SK-N-SH (cell line): ENCODE measurements at regions not wholly inside any gene's neighbourhood (a gene's known extent, or its start where the extent isn't known, plus 50 kb on each side); places are given as distances from the start of the nearest gene placed in this dataset.

ENCODE experiments used
- CTCF ChIA-PET: fragments of 300-600, 350-600 bp; formaldehyde crosslinking; extraction: SDS; loops from one replicate; lab custom pipeline; 2021; lab: Yijun Ruan, JAX
- POLR2A ChIA-PET: fragments of 350-600 bp; sonication (Branson Sonifier 250); formaldehyde crosslinking; extraction: SDS; loops from one replicate; lab custom pipeline; 2020; ENCODE audit warnings: antibody characterized with exemption, inconsistent platforms; lab: Yijun Ruan, JAX
- DNase-seq: peaks from one replicate; pipeline ENCODE4 v3.0.0; 2012
- H2AFZ ChIP-seq: fragments of 200-600 bp; sonication (generic); 2 replicates; pipeline ENCODE4 v1.8.1; 2016; ENCODE audit warnings: antibody characterized with exemption, mild to moderate bottlenecking, low read depth
- H3F3A ChIP-seq: fragments of 200-600 bp; sonication (generic); replicated peaks from 2 replicates; pipeline ENCODE3; 2016; ENCODE audit warnings: antibody characterized with exemption, mild to moderate bottlenecking; ENCODE audit not compliant: insufficient read depth
- H3K27ac ChIP-seq, 2 experiments: fragments of 200-500 bp in 1 of 2; fragments of 200-600 bp in 1 of 2; sonication (Bioruptor generic) in 1 of 2; sonication (generic), shearing (Covaris generic) in 1 of 2; 2 replicates each; pipeline versions ENCODE4 v1.5.1 to v1.6.1; 2014 to 2016; ENCODE audit warnings: low read depth in 2 of 2, inconsistent platforms in 1 of 2, low read length in 1 of 2, mild to moderate bottlenecking in 1 of 2, mixed read lengths in 1 of 2
- H3K27me3 ChIP-seq: fragments of 200-600 bp; sonication (generic), shearing (Covaris generic); 2 replicates; pipeline ENCODE4 v1.6.1; 2016; ENCODE audit warnings: mixed run types; ENCODE audit not compliant: insufficient read depth
- H3K36me3 ChIP-seq, 2 experiments: fragments of 200-500 bp in 1 of 2; fragments of 200-600 bp in 1 of 2; sonication (Bioruptor generic) in 1 of 2; sonication (generic) in 1 of 2; replicated peaks in 1 of 2; 2 replicates each; pipeline versions ENCODE3 to v1.5.1; 2014 to 2016; ENCODE audit warnings: low read length in 1 of 2, mild to moderate bottlenecking in 1 of 2; ENCODE audit not compliant: insufficient read depth in 2 of 2, control insufficient read depth in 1 of 2
- H3K4me1 ChIP-seq, 2 experiments: fragments of 200-500 bp in 1 of 2; fragments of 200-600 bp in 1 of 2; sonication (Bioruptor generic) in 1 of 2; sonication (generic), shearing (Covaris generic) in 1 of 2; 2 replicates each; pipeline versions ENCODE4 v1.5.1 to v1.6.1; 2014 to 2016; ENCODE audit warnings: low read depth in 1 of 2, low read length in 1 of 2, mixed run types in 1 of 2; ENCODE audit not compliant: insufficient read depth in 2 of 2, control insufficient read depth in 1 of 2
- H3K4me2 ChIP-seq: fragments of 200-600 bp; sonication (generic), shearing (Covaris generic); 2 replicates; pipeline ENCODE4 v1.6.1; 2017; ENCODE audit warnings: mixed run types
- H3K4me3 ChIP-seq, 2 experiments: fragments of 200-500 bp in 1 of 2; fragments of 200-600 bp in 1 of 2; sonication (Bioruptor generic) in 1 of 2; sonication (generic), shearing (Covaris generic) in 1 of 2; 2 replicates each; pipeline versions ENCODE4 v1.5.1 to v1.8.1; 2014 to 2016; ENCODE audit warnings: low read depth in 2 of 2, inconsistent platforms in 1 of 2, low read length in 1 of 2, mild to moderate bottlenecking in 1 of 2, mixed read lengths in 1 of 2, moderate library complexity in 1 of 2
- H3K79me2 ChIP-seq: fragments of 200-600 bp; sonication (generic); 2 replicates; pipeline ENCODE4 v1.8.1; 2017; ENCODE audit warnings: mild to moderate bottlenecking; ENCODE audit not compliant: insufficient read depth
- H3K9ac ChIP-seq: fragments of 200-600 bp; sonication (generic); 2 replicates; pipeline ENCODE4 v1.6.1; 2017; ENCODE audit warnings: mixed run types
- H3K9me2 ChIP-seq: fragments of 200-600 bp; sonication (generic); 2 replicates; pipeline ENCODE4 v1.6.1; 2017; ENCODE audit warnings: mixed run types
- H3K9me3 ChIP-seq: fragments of 200-600 bp; sonication (generic); 2 replicates; pipeline ENCODE4 v1.6.1; 2017; ENCODE audit warnings: mixed run types, mild to moderate bottlenecking, moderate library complexity
- H4K20me1 ChIP-seq: fragments of 200-600 bp; sonication (generic); 2 replicates; pipeline ENCODE4 v1.6.1; 2017; ENCODE audit warnings: mild to moderate bottlenecking, mixed run types; ENCODE audit not compliant: insufficient read depth
- MAX ChIP-seq: IDR thresholded peaks from 2 replicates; pipeline ENCODE4 v1.4.0; 2012; ENCODE audit warnings: low read depth
- PBX3 ChIP-seq: IDR thresholded peaks from 2 replicates; pipeline ENCODE4; 2012
- POLR2AphosphoS5 ChIP-seq: IDR thresholded peaks from 2 replicates; pipeline ENCODE4 v1.6.1; 2012; ENCODE audit warnings: low read depth, low read length
- REST ChIP-seq: IDR thresholded peaks from 2 replicates; pipeline ENCODE4 v1.6.1; 2012; ENCODE audit warnings: mild to moderate bottlenecking, low read depth, low read length, moderate library complexity
- SMC3 ChIP-seq: IDR thresholded peaks from 2 replicates; pipeline ENCODE4 v1.6.1; 2012; ENCODE audit warnings: low read depth, low read length, improper control_type of control experiment
- TCF12 ChIP-seq: IDR thresholded peaks from 2 replicates; pipeline ENCODE4 v1.4.0; 2012
- TEAD4 ChIP-seq: IDR thresholded peaks from 2 replicates; pipeline ENCODE4 v1.4.0; 2012; ENCODE audit warnings: mild to moderate bottlenecking, borderline replicate concordance; ENCODE audit not compliant: insufficient read depth
- USF2 ChIP-seq: fragments of 150-350 bp; IDR thresholded peaks from 2 replicates; pipeline ENCODE4 v1.6.1; 2017; ENCODE audit warnings: antibody characterized with exemption, low read length, low read depth, borderline replicate concordance
- WGBS: methylation state at CpG from one replicate; pipeline ENCODE4 v1.1.6; 2017; ENCODE audit warnings: low lambda C conversion rate; 5-methylcytosine and 5-hydroxymethylcytosine counted together

- Histone ChIP-seq H3K79me2 (no peaks in the 10 kb centered on the region), H3F3A (no peaks in the 10 kb centered on the region), H3K4me2 (no peak overlapping the region), H2AFZ (no peak overlapping the region), H3K36me3 (no peaks in the 10 kb centered on the region), H3K27ac (no peak overlapping the region), H3K4me3 (no peak overlapping the region), H3K9me2 (no peaks in the 10 kb centered on the region), H3K9me3 (no peaks in the 10 kb centered on the region), H3K4me1 (no peaks in the 10 kb centered on the region), H3K9ac (no peak overlapping the region), H4K20me1 (no peaks in the 10 kb centered on the region), H3K27me3 (no peaks in the 10 kb centered on the region; the same call in 1 of the 2 replicates)
- ChIA-PET CTCF (interaction anchor here (0.9 to 1.4 kb wide), 2 partner anchors 15 to 20 kb away, joined by 3 to 4 read pairs; no protein-coding TSS in a partner anchor), POLR2A (no interaction called here)
- 48% methylated on average over 14 of the region's 23 CpGs for WGBS
- no peak for DNase-seq
- TF ChIP-seq REST (no peak), SMC3 (no peak), USF2 (no peak), TCF12 (no peak), TEAD4 (no peak), POLR2AphosphoS5 (no peak), PBX3 (no peak), MAX (no peak)
Observed at GRCh38 chr22:48739348-48740085, 1088.2 kb downstream of the BRD1 start.
